ENCODE measurements at regions not wholly inside any gene's neighbourhood (a gene's known extent, or its start where the extent isn't known, plus 50 kb on each side); places are given as distances from the start of the nearest gene placed in this dataset.

GRCh38 chr14:87286191-87286590 lies 706.8 kb downstream of the GALC start:
- WGBS, 4 donors = 49 to 78% (median 53%) methylated on average over 1 of the region's 1 CpG
- Histone ChIP-seq H3K27me3 (no peaks in the 10 kb centered on the region), H3K4me1 (replicated peaks in 1 of 2) (no peaks in the 10 kb centered on the region), H3K9me3 (replicated peaks in 1 of 3) (no peaks in the 10 kb centered on the region), H3K27ac (no peak overlapping the region), H3K4me3 (no peak overlapping the region), H3K36me3 (replicated peaks in 1 of 2) (no peaks in the 10 kb centered on the region)
- TF ChIP-seq POLR2A (IDR thresholded peaks at IDR 0.05) (no peak), CTCF (IDR thresholded peaks at IDR 0.05) (no peak)
- intact Hi-C loops (cut with DNase I) = no loop called here
- no peak for DNase-seq

- no peaks in the 10 kb centered on the region for H3K9me3 ChIP-seq (replicated peaks in 1 of 3)
- H3K4me3 ChIP-seq = no peak overlapping the region
- H3K27ac ChIP-seq = no peak overlapping the region
- H3K4me1 ChIP-seq (replicated peaks in 1 of 2) = no peaks in the 10 kb centered on the region
- TF ChIP-seq POLR2A (IDR thresholded peaks at IDR 0.05) (no peak), CTCF (IDR thresholded peaks at IDR 0.05) (no peak)
- WGBS, 4 donors = 80 to 90% (median 84%) methylated on average over 2 of the region's 2 CpGs
- H3K27me3 ChIP-seq = no peaks in the 10 kb centered on the region
- no peak for DNase-seq
- no peaks in the 10 kb centered on the region for H3K36me3 ChIP-seq (replicated peaks in 1 of 2)
- intact Hi-C loops (cut with DNase I) = no loop called here
Measured at GRCh38 chr14:87285506-87285905, 707.5 kb downstream of the GALC start.

GRCh38 chr14:87283547-87283946 lies 709.4 kb downstream of the GALC start:
- 93 to 98% (median 95%) methylated on average over 5 of the region's 5 CpGs for WGBS, 4 donors
- H3K27me3 ChIP-seq = no peaks in the 10 kb centered on the region
- no peak overlapping the region for H3K4me3 ChIP-seq
- no peaks in the 10 kb centered on the region for H3K9me3 ChIP-seq (replicated peaks in 1 of 3)
- no peak overlapping the region for H3K27ac ChIP-seq
- H3K36me3 ChIP-seq (replicated peaks in 1 of 2) = no peaks in the 10 kb centered on the region
- H3K4me1 ChIP-seq (replicated peaks in 1 of 2) = no peaks in the 10 kb centered on the region
- DNase-seq = no peak
- TF ChIP-seq CTCF (IDR thresholded peaks at IDR 0.05) = no peak
- TF ChIP-seq POLR2A (IDR thresholded peaks at IDR 0.05) = no peak
- intact Hi-C loops (cut with DNase I) = no loop called here

- no peaks in the 10 kb centered on the region for H3K27me3 ChIP-seq
- no peaks in the 10 kb centered on the region for H3K4me1 ChIP-seq (replicated peaks in 1 of 2)
- intact Hi-C loops (cut with DNase I) = no loop called here
- no peak overlapping the region for H3K27ac ChIP-seq
- H3K9me3 ChIP-seq (replicated peaks in 1 of 3) = no peaks in the 10 kb centered on the region
- no peak for DNase-seq
- no peak overlapping the region for H3K4me3 ChIP-seq
- TF ChIP-seq CTCF (IDR thresholded peaks at IDR 0.05) = no peak
- TF ChIP-seq POLR2A (IDR thresholded peaks at IDR 0.05) = no peak
- no peaks in the 10 kb centered on the region for H3K36me3 ChIP-seq (replicated peaks in 1 of 2)
- 92 to 95% (median 92%) methylated on average over 5 of the region's 5 CpGs for WGBS, 4 donors
Measured at GRCh38 chr14:87282266-87282665, 710.7 kb downstream of the GALC start.

All from adrenal gland (tissue), 9 donors.